IMR-90 (cell line): ENCODE measurements at regions not wholly inside any gene's neighbourhood (a gene's known extent, or its start where the extent isn't known, plus 50 kb on each side); places are given as distances from the start of the nearest gene placed in this dataset.

ENCODE experiments used
- ATAC-seq: fragments of 200-7000 bp; cut with Tn5 transposase; 2 replicates; pipeline ENCODE4 v1.9.1; 2020; ENCODE audit warnings: low read depth, mild to moderate bottlenecking, moderate library complexity
- BruUV-seq: library from RNA; stranded (reverse); fragments of 400-500 nt; replicated peaks from 2 replicates; lab custom pipeline; 2021; lab: Mats Ljungman, UMichigan
- CTCF ChIA-PET: fragments of 300-600 bp; formaldehyde crosslinking; extraction: SDS; loops from one replicate; lab custom pipeline; 2021; ENCODE audit warnings: antibody characterized with exemption; lab: Yijun Ruan, JAX
- POLR2A ChIA-PET: fragments of 300-600 bp; sonication (Branson Sonifier 250); formaldehyde crosslinking; loops from one replicate; lab custom pipeline; 2022; ENCODE audit warnings: antibody characterized with exemption; ENCODE audit not compliant: unreplicated experiment; lab: Charles Lee
- DNase-seq: peaks from one replicate; pipeline ENCODE4 v3.0.0; 2013
- H2AFZ ChIP-seq: replicated peaks from 2 replicates; pipeline ENCODE3; 2013; ENCODE audit warnings: low read length, mild to moderate bottlenecking; ENCODE audit not compliant: poor library complexity
- H2AK5ac ChIP-seq: 2 replicates; pipeline ENCODE4 v1.6.1; 2013; ENCODE audit warnings: low read depth, low read length, inconsistent platforms
- H2AK9ac ChIP-seq: replicated peaks from 2 replicates; pipeline ENCODE3; 2013; ENCODE audit warnings: mild to moderate bottlenecking, low read depth, low read length, moderate library complexity; ENCODE audit not compliant: poor library complexity
- H2BK120ac ChIP-seq: 2 replicates; pipeline ENCODE4 v1.6.1; 2013; ENCODE audit warnings: low read depth, low read length, inconsistent platforms
- H2BK15ac ChIP-seq: 3 replicates; pipeline ENCODE4 v1.6.1; 2013; ENCODE audit warnings: low read depth, low read length, inconsistent platforms
- H2BK20ac ChIP-seq: 2 replicates; pipeline ENCODE4 v1.6.1; 2013; ENCODE audit warnings: low read depth, mild to moderate bottlenecking, inconsistent platforms, low read length, moderate library complexity
- H2BK5ac ChIP-seq: 2 replicates; pipeline ENCODE4 v1.6.1; 2013; ENCODE audit warnings: mild to moderate bottlenecking, low read depth, low read length, inconsistent platforms; ENCODE audit not compliant: poor library complexity, severe bottlenecking
- H3K14ac ChIP-seq: replicated peaks from 2 replicates; pipeline ENCODE4 v1.6.1; 2013; ENCODE audit warnings: low read depth, low read length, inconsistent platforms
- H3K18ac ChIP-seq: 2 replicates; pipeline ENCODE4 v1.6.1; 2013; ENCODE audit warnings: low read depth, low read length, control low read depth
- H3K23ac ChIP-seq: 2 replicates; pipeline ENCODE4 v1.6.1; 2013; ENCODE audit warnings: low read depth, low read length, inconsistent platforms
- H3K27ac ChIP-seq: 2 replicates; pipeline ENCODE4 v1.5.1; 2013; ENCODE audit warnings: mild to moderate bottlenecking, control low read depth, low read length; ENCODE audit not compliant: insufficient read depth
- H3K27me3 ChIP-seq: 2 replicates; pipeline ENCODE4 v1.6.1; 2013; ENCODE audit warnings: low read length; ENCODE audit not compliant: control insufficient read depth, insufficient read depth
- H3K36me3 ChIP-seq: 2 replicates; pipeline ENCODE4 v1.6.1; 2013; ENCODE audit warnings: low read length, mixed read lengths; ENCODE audit not compliant: control insufficient read depth, insufficient read depth
- H3K4ac ChIP-seq: 2 replicates; pipeline ENCODE4 v1.6.1; 2013; ENCODE audit warnings: low read depth, low read length, inconsistent platforms
- H3K4me1 ChIP-seq: 2 replicates; pipeline ENCODE4 v1.6.1; 2013; ENCODE audit warnings: low read length, mixed read lengths; ENCODE audit not compliant: control insufficient read depth, insufficient read depth
- H3K4me2 ChIP-seq: 2 replicates; pipeline ENCODE4 v1.6.1; 2013; ENCODE audit warnings: low read depth, mild to moderate bottlenecking, control low read depth, low read length, moderate library complexity
- H3K4me3 ChIP-seq: 2 replicates; pipeline ENCODE4 v1.5.1; 2013; ENCODE audit warnings: low read depth, mild to moderate bottlenecking, control low read depth, low read length, moderate library complexity; ENCODE audit not compliant: insufficient read depth
- H3K56ac ChIP-seq: 2 replicates; pipeline ENCODE4 v1.6.1; 2013; ENCODE audit warnings: low read length, inconsistent platforms; ENCODE audit not compliant: insufficient read depth; ENCODE audit errors: extremely low read depth
- H3K79me1 ChIP-seq, 2 experiments: 2 replicates each; pipeline ENCODE4 v1.6.1; 2013; ENCODE audit warnings: low read length in 2 of 2, inconsistent platforms in 1 of 2, low read depth in 1 of 2
- H3K9ac ChIP-seq: 2 replicates; pipeline ENCODE4 v1.6.1; 2013; ENCODE audit warnings: low read depth, low read length, control low read depth
- H3K9me1 ChIP-seq: 2 replicates; pipeline ENCODE4 v1.6.1; 2013; ENCODE audit warnings: low read length, inconsistent platforms; ENCODE audit not compliant: insufficient read depth
- H3K9me3 ChIP-seq: 2 replicates; pipeline ENCODE4 v1.6.1; 2013; ENCODE audit warnings: low read length; ENCODE audit not compliant: control insufficient read depth, insufficient read depth
- H4K20me1 ChIP-seq: 2 replicates; pipeline ENCODE4 v1.6.1; 2013; ENCODE audit warnings: low read length, inconsistent platforms; ENCODE audit not compliant: insufficient read depth
- H4K5ac ChIP-seq: 2 replicates; pipeline ENCODE4 v1.6.1; 2013; ENCODE audit warnings: mild to moderate bottlenecking, low read depth, low read length, control low read depth
- H4K8ac ChIP-seq, 2 experiments: 2 replicates each; pipeline ENCODE4 v1.6.1; 2013; ENCODE audit warnings: low read depth in 2 of 2, low read length in 2 of 2, control low read depth in 1 of 2, inconsistent platforms in 1 of 2
- H4K91ac ChIP-seq: 2 replicates; pipeline ENCODE4 v1.6.1; 2013; ENCODE audit warnings: low read depth, low read length, inconsistent platforms; ENCODE audit not compliant: insufficient read depth
- BHLHE40 ChIP-seq: fragments of 150-350 bp; IDR thresholded peaks from 2 replicates; pipeline ENCODE4 v1.6.1; 2016; ENCODE audit warnings: mild to moderate bottlenecking, low read depth, low read length
- CEBPB ChIP-seq: IDR thresholded peaks from 2 replicates; pipeline ENCODE4 v1.6.1; 2012; ENCODE audit warnings: low read depth, low read length, improper control_type of control experiment
- CHD1 ChIP-seq: IDR thresholded peaks from 2 replicates; pipeline ENCODE4 v1.6.1; 2012; ENCODE audit warnings: low read depth, low read length, improper control_type of control experiment
- FOS ChIP-seq: fragments of 150-350 bp; IDR thresholded peaks from 2 replicates; pipeline ENCODE4 v1.6.1; 2016; ENCODE audit warnings: low read depth, low read length
- MAFK ChIP-seq: IDR thresholded peaks from 2 replicates; pipeline ENCODE4 v1.6.1; 2012; ENCODE audit warnings: low read depth, low read length, improper control_type of control experiment
- MAZ ChIP-seq: IDR thresholded peaks from 2 replicates; pipeline ENCODE4 v1.6.1; 2012; ENCODE audit warnings: low read depth, mild to moderate bottlenecking, low read length, improper control_type of control experiment, moderate library complexity, borderline replicate concordance
- MXI1 ChIP-seq: IDR thresholded peaks from 2 replicates; pipeline ENCODE4 v1.6.1; 2012; ENCODE audit warnings: low read depth, mild to moderate bottlenecking, low read length, moderate library complexity, borderline replicate concordance
- NFE2L2 ChIP-seq: fragments of 150-350 bp; IDR thresholded peaks from 2 replicates; pipeline ENCODE4 v1.6.1; 2016; ENCODE audit warnings: low read depth, mild to moderate bottlenecking, low read length
- POLR2A ChIP-seq: IDR thresholded peaks from 2 replicates; pipeline ENCODE4 v1.6.1; 2012; ENCODE audit warnings: mild to moderate bottlenecking, low read depth, low read length
- RCOR1 ChIP-seq: IDR thresholded peaks from 2 replicates; pipeline ENCODE4 v1.6.1; 2012; ENCODE audit warnings: mild to moderate bottlenecking, low read length, improper control_type of control experiment; ENCODE audit not compliant: insufficient replicate concordance
- RFX5 ChIP-seq: IDR thresholded peaks from 2 replicates; pipeline ENCODE4 v1.8.0; 2012; ENCODE audit warnings: low read depth, mild to moderate bottlenecking, low read length, moderate library complexity
- SMC3 ChIP-seq: fragments of 150-350 bp; IDR thresholded peaks from 2 replicates; pipeline ENCODE4 v1.6.1; 2016; ENCODE audit warnings: low read depth, mild to moderate bottlenecking, antibody characterized with exemption, low read length, moderate library complexity
- WGBS, 2 experiments: methylation state at CpG; one replicate each; pipeline versions ENCODE4 v1.1.5 to v1.1.7; 2013; ENCODE audit warnings: missing lambda C conversion rate in 2 of 2; ENCODE audit not compliant: insufficient read length in 1 of 2; ENCODE audit errors: extremely low coverage in 2 of 2; 5-methylcytosine and 5-hydroxymethylcytosine counted together
- dilution Hi-C: fragments of 300-500 bp; cut with HindIII; formaldehyde crosslinking; loops from one replicate; pipeline ENCODE4 v1.14.3; 2018; ENCODE audit warnings: low sequenced_read_pairs; ENCODE audit not compliant: unreplicated experiment
- in situ Hi-C: fragments of 300-500 bp; cut with MboI; formaldehyde crosslinking; loops from 3 replicates; pipeline ENCODE4 v1.14.3; 2019; ENCODE audit warnings: low sequenced_read_pairs, inconsistent platforms, mixed read lengths
- intact Hi-C: fragments of 100-400 bp; cut with micrococcal nuclease; formaldehyde crosslinking; loops from 2 replicates; pipeline ENCODE4 v1.10.0; 2022
- TF ChIP-seq, protein P1 (sequence below): fragments of 150-350 bp; IDR thresholded peaks from 2 replicates; pipeline ENCODE4 v1.6.1; 2016; ENCODE audit warnings: low read depth, mild to moderate bottlenecking, low read length, moderate library complexity, borderline replicate concordance

GRCh38 chr5:40034441-40034840 lies 609.7 kb upstream of the DAB2 start:
- Histone ChIP-seq H3K4ac (no peak overlapping the region), H4K20me1 (no peaks in the 10 kb centered on the region), H3K36me3 (no peaks in the 10 kb centered on the region), H3K4me2 (no peak overlapping the region), H4K5ac (no peak overlapping the region), H2BK120ac (no peak overlapping the region), H2BK5ac (no peak overlapping the region), H3K4me3 (no peak overlapping the region), H4K8ac (no peak overlapping the region), H3K18ac (no peak overlapping the region), H2AK9ac (no peak overlapping the region), H3K9me1 (no peaks in the 10 kb centered on the region), H3K14ac (no peak overlapping the region), H3K27ac (no peak overlapping the region), H3K9me3 (no peaks in the 10 kb centered on the region), H2AFZ (no peak overlapping the region), H2BK20ac (no peak overlapping the region), H2AK5ac (no peak overlapping the region), H3K27me3 (peaks cover 2% of the 10 kb centered on the region), H3K79me1 (no peaks in the 10 kb centered on the region), H3K4me1 (no peaks in the 10 kb centered on the region), H4K91ac (no peak overlapping the region), H3K23ac (no peak overlapping the region), H2BK15ac (no peak overlapping the region), H3K9ac (no peak overlapping the region), H3K56ac (no peak overlapping the region)
- no peak for TF ChIP-seq BHLHE40
- no peak for TF ChIP-seq RFX5
- TF ChIP-seq CEBPB = no peak
- TF ChIP-seq CHD1 = no peak
- no peak for TF ChIP-seq MXI1
- no peak for TF ChIP-seq NFE2L2
- TF ChIP-seq, protein P1, sequence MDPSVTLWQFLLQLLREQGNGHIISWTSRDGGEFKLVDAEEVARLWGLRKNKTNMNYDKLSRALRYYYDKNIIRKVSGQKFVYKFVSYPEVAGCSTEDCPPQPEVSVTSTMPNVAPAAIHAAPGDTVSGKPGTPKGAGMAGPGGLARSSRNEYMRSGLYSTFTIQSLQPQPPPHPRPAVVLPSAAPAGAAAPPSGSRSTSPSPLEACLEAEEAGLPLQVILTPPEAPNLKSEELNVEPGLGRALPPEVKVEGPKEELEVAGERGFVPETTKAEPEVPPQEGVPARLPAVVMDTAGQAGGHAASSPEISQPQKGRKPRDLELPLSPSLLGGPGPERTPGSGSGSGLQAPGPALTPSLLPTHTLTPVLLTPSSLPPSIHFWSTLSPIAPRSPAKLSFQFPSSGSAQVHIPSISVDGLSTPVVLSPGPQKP = no peak
- TF ChIP-seq MAZ = no peak
- no peak for TF ChIP-seq FOS
- no peak for TF ChIP-seq RCOR1
- TF ChIP-seq SMC3 = no peak
- no peak for TF ChIP-seq MAFK
- no peak for TF ChIP-seq POLR2A
- BruUV-seq = no TSS peak
- in situ Hi-C loops = no loop called here
- dilution Hi-C loops = no loop called here
- ChIA-PET CTCF (no interaction called here), POLR2A (no interaction called here)
- intact Hi-C loops = no loop called here
- no peak for ATAC-seq
- DNase-seq = no peak
- WGBS, 2 experiments = no CpG with 5 or more reads among the region's 2 CpGs
